Astrocyte (in vitro differentiated cells and primary cell): ENCODE measurements at regions not wholly inside any gene's neighbourhood (a gene's known extent, or its start where the extent isn't known, plus 50 kb on each side); places are given as distances from the start of the nearest gene placed in this dataset.

ENCODE experiments used
- EZH2 ChIP-seq: IDR thresholded peaks from 2 replicates; pipeline ENCODE4 v1.6.1; 2012; ENCODE audit warnings: mild to moderate bottlenecking, low read length, inconsistent platforms; ENCODE audit not compliant: insufficient read depth
- TF ChIP-seq, protein P1 (sequence below): IDR thresholded peaks from 2 replicates; pipeline ENCODE4 v1.5.1; 2011; ENCODE audit warnings: low read depth, mild to moderate bottlenecking, inconsistent platforms, low read length, moderate library complexity; ENCODE audit not compliant: insufficient read depth

DNA sequence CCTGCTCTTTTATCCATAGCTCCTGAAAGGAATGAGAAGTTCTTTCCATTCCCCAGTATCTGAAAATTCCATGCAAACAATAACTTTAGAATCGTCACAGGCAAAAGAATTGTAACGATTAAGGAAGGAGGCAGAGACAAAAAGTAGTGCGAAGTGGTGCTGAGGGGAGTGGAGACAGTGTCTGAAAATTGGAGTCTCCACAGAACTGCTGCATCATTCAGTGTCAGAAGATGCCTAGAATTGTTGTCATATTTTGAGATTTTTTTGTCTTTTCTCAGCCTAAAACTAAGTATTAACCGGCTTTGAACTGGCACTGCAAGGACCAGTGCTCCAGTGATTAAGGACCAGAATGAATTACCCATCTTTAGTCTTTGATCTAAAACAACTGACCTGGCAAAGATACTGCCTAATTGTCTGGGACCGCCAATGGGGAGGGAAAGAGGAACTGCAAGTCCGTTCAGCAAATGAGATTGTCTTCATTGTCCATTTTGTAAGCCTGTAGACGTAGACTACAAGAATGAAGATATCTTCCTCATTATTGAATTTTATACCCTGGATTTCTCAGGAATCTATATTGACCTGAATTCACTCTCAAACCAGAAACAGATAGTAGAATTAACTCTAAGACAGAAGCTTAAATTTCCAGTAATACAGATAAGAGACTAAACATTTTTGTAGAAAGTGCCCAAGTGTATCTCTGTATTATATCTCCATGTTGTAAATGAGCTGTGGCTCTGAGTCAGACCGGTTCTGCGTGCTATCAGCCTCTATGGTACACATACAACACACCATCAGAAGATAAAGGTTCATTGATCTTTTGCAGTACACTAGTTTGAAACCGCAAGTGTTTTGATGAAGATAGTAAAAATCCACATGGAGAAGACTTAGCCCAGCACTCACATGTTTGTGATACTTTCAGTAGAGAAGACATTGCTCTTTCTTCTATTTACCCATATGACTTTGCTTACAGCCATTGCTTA, 293.2 kb downstream of the EFNB2 start:
- TF ChIP-seq, protein P1, sequence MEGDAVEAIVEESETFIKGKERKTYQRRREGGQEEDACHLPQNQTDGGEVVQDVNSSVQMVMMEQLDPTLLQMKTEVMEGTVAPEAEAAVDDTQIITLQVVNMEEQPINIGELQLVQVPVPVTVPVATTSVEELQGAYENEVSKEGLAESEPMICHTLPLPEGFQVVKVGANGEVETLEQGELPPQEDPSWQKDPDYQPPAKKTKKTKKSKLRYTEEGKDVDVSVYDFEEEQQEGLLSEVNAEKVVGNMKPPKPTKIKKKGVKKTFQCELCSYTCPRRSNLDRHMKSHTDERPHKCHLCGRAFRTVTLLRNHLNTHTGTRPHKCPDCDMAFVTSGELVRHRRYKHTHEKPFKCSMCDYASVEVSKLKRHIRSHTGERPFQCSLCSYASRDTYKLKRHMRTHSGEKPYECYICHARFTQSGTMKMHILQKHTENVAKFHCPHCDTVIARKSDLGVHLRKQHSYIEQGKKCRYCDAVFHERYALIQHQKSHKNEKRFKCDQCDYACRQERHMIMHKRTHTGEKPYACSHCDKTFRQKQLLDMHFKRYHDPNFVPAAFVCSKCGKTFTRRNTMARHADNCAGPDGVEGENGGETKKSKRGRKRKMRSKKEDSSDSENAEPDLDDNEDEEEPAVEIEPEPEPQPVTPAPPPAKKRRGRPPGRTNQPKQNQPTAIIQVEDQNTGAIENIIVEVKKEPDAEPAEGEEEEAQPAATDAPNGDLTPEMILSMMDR: no peak
- no peak for TF ChIP-seq EZH2
